ENCODE measurements at regions not wholly inside any gene's neighbourhood (a gene's known extent, or its start where the extent isn't known, plus 50 kb on each side); places are given as distances from the start of the nearest gene placed in this dataset.

DNA sequence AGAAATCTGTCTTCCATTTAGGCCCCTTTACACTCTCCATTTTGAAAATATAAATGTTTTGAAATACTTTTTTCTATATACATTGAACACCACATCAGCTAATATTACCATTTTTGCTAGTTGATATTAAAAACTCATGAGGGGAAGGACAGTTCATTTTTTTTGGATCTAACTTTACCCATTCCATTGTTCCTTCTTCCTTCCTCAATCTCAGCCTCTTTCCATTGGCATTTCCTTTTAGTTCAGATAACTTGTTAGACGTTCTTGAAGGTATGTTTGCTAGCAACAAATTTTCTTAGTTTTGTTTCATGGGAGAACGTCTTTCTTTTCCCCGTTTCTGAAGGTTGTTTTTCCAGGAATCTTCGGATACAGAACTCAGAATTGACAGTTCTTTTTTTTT, 759.0 kb downstream of the SOCS6 start:
- Histone ChIP-seq H3K4me3 (ENCODE audit: low read depth, low read length, poor library complexity, severe bottlenecking) (no peak overlapping the region), H3K36me3 (ENCODE audit: insufficient read depth, low read length, poor library complexity, severe bottlenecking) (no peaks in the 10 kb centered on the region), H3K4me1 (ENCODE audit: insufficient read depth, low read length, poor library complexity, severe bottlenecking) (no peaks in the 10 kb centered on the region), H3K27ac (ENCODE audit: low read depth, low read length, poor library complexity, severe bottlenecking) (no peak overlapping the region), H3K9me3 (ENCODE audit: low read depth, low read length, poor library complexity, severe bottlenecking) (no peaks in the 10 kb centered on the region), H3K27me3 (replicated peaks; ENCODE audit: insufficient read depth, low read depth, low read length, poor library complexity) (no peaks in the 10 kb centered on the region)
- no TSS peak for BruUV-seq (replicated peaks)
- CTCF ChIA-PET: no interaction called here
- POLR2A ChIA-PET (ENCODE audit: low non-redundant PET): no interaction called here
- TF ChIP-seq CTCF (conservative IDR thresholded peaks at IDR 0.05; ENCODE audit: low read depth, low read length) (no peak), EZH2 (IDR thresholded peaks at IDR 0.05; ENCODE audit: borderline replicate concordance, low read depth, low read length, poor library complexity, severe bottlenecking) (no peak)
- no peak for DNase-seq (ENCODE audit: low spot score)
- intact Hi-C loops (cut with micrococcal nuclease; ENCODE audit: unreplicated experiment): no loop called here

DNA sequence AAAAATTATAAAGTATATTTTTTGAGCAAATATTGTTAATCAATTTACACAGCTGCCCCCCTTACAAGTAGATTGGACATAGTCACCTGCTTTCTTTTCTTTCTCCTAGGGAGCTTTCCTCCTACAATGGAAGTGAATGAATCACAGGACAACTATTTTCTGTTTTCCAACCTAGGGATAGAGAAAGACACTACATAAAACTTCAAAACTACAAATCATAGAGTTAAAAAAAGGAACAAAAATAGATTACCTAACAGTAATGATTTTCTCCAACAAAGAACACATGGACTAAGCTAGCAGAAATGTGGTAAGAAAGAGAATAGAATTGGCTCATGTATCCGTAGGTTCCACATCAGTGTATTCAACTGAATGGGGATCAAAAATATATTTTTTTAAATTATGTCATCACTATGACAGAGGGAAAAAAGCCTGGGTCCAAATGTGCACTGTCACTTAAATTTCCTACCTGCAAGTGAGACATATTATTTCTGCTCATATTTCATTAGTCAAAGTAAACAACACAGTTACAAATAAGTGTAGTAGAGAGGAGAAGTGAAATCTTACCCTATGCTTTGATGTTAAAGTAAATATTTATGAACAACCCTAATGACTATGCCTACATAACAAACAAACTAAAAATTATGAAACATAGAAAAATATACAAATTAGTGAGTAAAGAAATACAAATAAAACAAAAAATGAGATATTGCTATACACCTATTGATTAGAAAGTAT, 756.7 kb downstream of the SOCS6 start:
- ChIA-PET POLR2A (ENCODE audit: low non-redundant PET) (no interaction called here), CTCF (no interaction called here)
- H3K27me3 ChIP-seq (replicated peaks; ENCODE audit: insufficient read depth, low read depth, low read length, poor library complexity): no peaks in the 10 kb centered on the region
- no peak overlapping the region for H3K4me3 ChIP-seq (ENCODE audit: low read depth, low read length, poor library complexity, severe bottlenecking)
- intact Hi-C loops (cut with micrococcal nuclease; ENCODE audit: unreplicated experiment): no loop called here
- no peaks in the 10 kb centered on the region for H3K36me3 ChIP-seq (ENCODE audit: insufficient read depth, low read length, poor library complexity, severe bottlenecking)
- no peak for DNase-seq (ENCODE audit: low spot score)
- BruUV-seq (replicated peaks): no TSS peak
- no peaks in the 10 kb centered on the region for H3K9me3 ChIP-seq (ENCODE audit: low read depth, low read length, poor library complexity, severe bottlenecking)
- no peaks in the 10 kb centered on the region for H3K4me1 ChIP-seq (ENCODE audit: insufficient read depth, low read length, poor library complexity, severe bottlenecking)
- H3K27ac ChIP-seq (ENCODE audit: low read depth, low read length, poor library complexity, severe bottlenecking): no peak overlapping the region
- TF ChIP-seq EZH2 (IDR thresholded peaks at IDR 0.05; ENCODE audit: borderline replicate concordance, low read depth, low read length, poor library complexity, severe bottlenecking) (no peak), CTCF (conservative IDR thresholded peaks at IDR 0.05; ENCODE audit: low read depth, low read length) (no peak)

DNA sequence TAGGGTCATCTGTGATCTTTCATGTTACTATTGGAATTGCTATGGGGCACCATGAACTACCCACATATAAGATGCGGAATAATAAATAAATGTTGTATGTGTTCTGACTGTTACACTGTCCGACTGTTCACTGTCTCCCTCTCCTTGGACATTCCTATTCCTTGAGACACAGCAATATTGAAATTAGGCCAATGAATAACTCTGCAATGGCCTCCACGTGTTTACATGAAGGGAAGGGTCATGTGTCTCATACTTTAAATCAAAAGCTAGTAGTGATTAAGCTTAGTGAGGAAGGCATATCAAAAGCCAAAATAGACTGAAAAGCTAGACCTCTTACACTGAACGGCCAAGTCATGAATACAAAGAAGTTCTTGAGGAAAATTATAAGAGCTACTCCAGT, 751.3 kb downstream of the SOCS6 start:
- Histone ChIP-seq H3K9me3 (ENCODE audit: low read depth, low read length, poor library complexity, severe bottlenecking) (no peaks in the 10 kb centered on the region), H3K27me3 (replicated peaks; ENCODE audit: insufficient read depth, low read depth, low read length, poor library complexity) (no peaks in the 10 kb centered on the region), H3K27ac (ENCODE audit: low read depth, low read length, poor library complexity, severe bottlenecking) (no peak overlapping the region), H3K4me3 (ENCODE audit: low read depth, low read length, poor library complexity, severe bottlenecking) (no peak overlapping the region), H3K36me3 (ENCODE audit: insufficient read depth, low read length, poor library complexity, severe bottlenecking) (no peaks in the 10 kb centered on the region), H3K4me1 (ENCODE audit: insufficient read depth, low read length, poor library complexity, severe bottlenecking) (no peaks in the 10 kb centered on the region)
- TF ChIP-seq CTCF (conservative IDR thresholded peaks at IDR 0.05; ENCODE audit: low read depth, low read length) (no peak), EZH2 (IDR thresholded peaks at IDR 0.05; ENCODE audit: borderline replicate concordance, low read depth, low read length, poor library complexity, severe bottlenecking) (no peak)
- no peak for DNase-seq (ENCODE audit: low spot score)
- ChIA-PET POLR2A (ENCODE audit: low non-redundant PET) (no interaction called here), CTCF (no interaction called here)
- no TSS peak for BruUV-seq (replicated peaks)
- intact Hi-C loops (cut with micrococcal nuclease; ENCODE audit: unreplicated experiment): no loop called here

Measured in A673 (cell line).